DMS79 (cell line): ENCODE measurements at regions not wholly inside any gene's neighbourhood (a gene's known extent, or its start where the extent isn't known, plus 50 kb on each side); places are given as distances from the start of the nearest gene placed in this dataset.
"Not testable (repeated sequence)": the region's sequence is repeated elsewhere in the genome, so short reads cannot be mapped to it uniquely, and the experiment has no call there.

Experiments used
- DNase-seq: peaks from one replicate; lab custom pipeline; 2025; lab: John Stamatoyannopoulos, UW

- DNase-seq: no peak
Measured at GRCh38 chr12:91887957-91888356, 257.7 kb downstream of the BTG1 start.

- no peak for DNase-seq
Measured at GRCh38 chr12:91885851-91886731, 259.6 kb downstream of the BTG1 start.

- DNase-seq: no peak
Measured at GRCh38 chr12:91884230-91884629, 261.4 kb downstream of the BTG1 start.

- DNase-seq: no peak
Measured at GRCh38 chr12:91883811-91884210, 261.8 kb downstream of the BTG1 start.

GRCh38 chr12:91882910-91883309 is 262.7 kb downstream of the BTG1 start:
- DNase-seq: no peak

GRCh38 chr12:91880528-91880927 is 265.1 kb downstream of the BTG1 start:
- no peak for DNase-seq

GRCh38 chr12:91877456-91878235 is 268.0 kb downstream of the BTG1 start:
- no peak for DNase-seq

GRCh38 chr12:91877022-91877421 is 268.6 kb downstream of the BTG1 start:
- no peak for DNase-seq

GRCh38 chr12:91875671-91876070 is 270.0 kb downstream of the BTG1 start:
- not testable (repeated sequence) for DNase-seq

- DNase-seq: no peak
Measured at GRCh38 chr12:91874086-91874865, 271.4 kb downstream of the BTG1 start.

GRCh38 chr12:91871751-91872150 is 273.9 kb downstream of the BTG1 start:
- DNase-seq: no peak

GRCh38 chr12:91870872-91871707 is 274.6 kb downstream of the BTG1 start:
- DNase-seq: no peak

GRCh38 chr12:91868054-91868453 is 277.6 kb downstream of the BTG1 start:
- no peak for DNase-seq

GRCh38 chr12:91866566-91866965 is 279.1 kb downstream of the BTG1 start:
- no peak for DNase-seq

- DNase-seq: no peak
Measured at GRCh38 chr12:91863702-91864101, 281.9 kb downstream of the BTG1 start.

GRCh38 chr12:91861554-91861953 is 284.1 kb downstream of the BTG1 start:
- DNase-seq: no peak

- no peak for DNase-seq
Measured at GRCh38 chr12:91859347-91859746, 286.3 kb downstream of the BTG1 start.

GRCh38 chr12:91857813-91858542 is 287.7 kb downstream of the BTG1 start:
- DNase-seq: no peak

- DNase-seq: no peak
Measured at GRCh38 chr12:91854725-91855124, 290.9 kb downstream of the BTG1 start.

GRCh38 chr12:91853350-91854127 is 292.1 kb downstream of the BTG1 start:
- no peak for DNase-seq
